OCI-LY7 (cell line): ENCODE measurements at regions not wholly inside any gene's neighbourhood (a gene's known extent, or its start where the extent isn't known, plus 50 kb on each side); places are given as distances from the start of the nearest gene placed in this dataset.

Source experiments
- EZH2phosphoT487 ChIP-seq: fragments of 200-600 bp; sonication (generic); IDR thresholded peaks from 2 replicates; pipeline ENCODE4 v1.6.1; 2018; ENCODE audit warnings: low read depth, borderline replicate concordance, mild to moderate bottlenecking, mixed run types, antibody characterized with exemption, low read length, moderate library complexity, mixed read lengths
- TF ChIP-seq, protein P1 (sequence below): fragments of 200-600 bp; sonication (generic); conservative IDR thresholded peaks from 2 replicates; pipeline ENCODE4 v1.5.1; 2014; ENCODE audit warnings: mild to moderate bottlenecking, antibody characterized with exemption, low read length, moderate library complexity, mixed read lengths

DNA sequence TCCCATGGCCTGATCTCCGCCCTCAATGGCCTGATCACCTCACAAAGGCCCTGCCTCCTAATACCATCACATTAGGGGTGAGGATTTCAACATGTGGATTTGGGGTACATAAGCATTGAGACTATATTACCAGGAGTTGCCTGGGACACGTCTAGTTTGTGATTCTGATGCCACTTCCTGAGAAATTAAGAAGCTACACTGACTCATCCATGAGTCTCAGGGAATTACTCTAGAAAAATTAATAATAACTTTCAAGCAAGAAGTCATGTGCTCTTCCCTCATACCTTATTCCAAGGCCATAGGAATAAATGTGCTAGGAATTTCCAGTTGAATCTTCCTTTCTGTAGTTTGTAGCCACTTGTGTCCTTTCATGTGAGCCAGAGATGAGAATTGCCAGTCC lies 519.3 kb upstream of the MKI67 start:
- TF ChIP-seq, protein P1, sequence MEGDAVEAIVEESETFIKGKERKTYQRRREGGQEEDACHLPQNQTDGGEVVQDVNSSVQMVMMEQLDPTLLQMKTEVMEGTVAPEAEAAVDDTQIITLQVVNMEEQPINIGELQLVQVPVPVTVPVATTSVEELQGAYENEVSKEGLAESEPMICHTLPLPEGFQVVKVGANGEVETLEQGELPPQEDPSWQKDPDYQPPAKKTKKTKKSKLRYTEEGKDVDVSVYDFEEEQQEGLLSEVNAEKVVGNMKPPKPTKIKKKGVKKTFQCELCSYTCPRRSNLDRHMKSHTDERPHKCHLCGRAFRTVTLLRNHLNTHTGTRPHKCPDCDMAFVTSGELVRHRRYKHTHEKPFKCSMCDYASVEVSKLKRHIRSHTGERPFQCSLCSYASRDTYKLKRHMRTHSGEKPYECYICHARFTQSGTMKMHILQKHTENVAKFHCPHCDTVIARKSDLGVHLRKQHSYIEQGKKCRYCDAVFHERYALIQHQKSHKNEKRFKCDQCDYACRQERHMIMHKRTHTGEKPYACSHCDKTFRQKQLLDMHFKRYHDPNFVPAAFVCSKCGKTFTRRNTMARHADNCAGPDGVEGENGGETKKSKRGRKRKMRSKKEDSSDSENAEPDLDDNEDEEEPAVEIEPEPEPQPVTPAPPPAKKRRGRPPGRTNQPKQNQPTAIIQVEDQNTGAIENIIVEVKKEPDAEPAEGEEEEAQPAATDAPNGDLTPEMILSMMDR, result no peak
- TF ChIP-seq EZH2phosphoT487, result no peak
